ENCODE measurements at regions not wholly inside any gene's neighbourhood (a gene's known extent, or its start where the extent isn't known, plus 50 kb on each side); places are given as distances from the start of the nearest gene placed in this dataset.

GRCh38 chr3:152667267-152667666, 167.7 kb upstream of the P2RY1 start:
- H3K4me3 ChIP-seq (ENCODE audit: low read depth, low read length): no peak overlapping the region
- no peak for TF ChIP-seq CTCF (IDR thresholded peaks at IDR 0.05; ENCODE audit: low read depth, low read length, missing control alignments)
- H3K27me3 ChIP-seq (replicated peaks): no peaks in the 10 kb centered on the region
- in situ Hi-C loops (cut with HindIII; ENCODE audit: low pct_ligation_motif_present, low sequenced_read_pairs): no loop called here
- H3K27ac ChIP-seq: no peak overlapping the region
- H3K36me3 ChIP-seq (replicated peaks): no peaks in the 10 kb centered on the region
- no peak for DNase-seq

- H3K36me3 ChIP-seq (replicated peaks): no peaks in the 10 kb centered on the region
- in situ Hi-C loops (cut with HindIII; ENCODE audit: low pct_ligation_motif_present, low sequenced_read_pairs): no loop called here
- no peak overlapping the region for H3K4me3 ChIP-seq (ENCODE audit: low read depth, low read length)
- TF ChIP-seq CTCF (IDR thresholded peaks at IDR 0.05; ENCODE audit: low read depth, low read length, missing control alignments): no peak
- no peak overlapping the region for H3K27ac ChIP-seq
- DNase-seq: no peak
- no peaks in the 10 kb centered on the region for H3K27me3 ChIP-seq (replicated peaks)
These were observed 165.4 kb upstream of the P2RY1 start for GRCh38 chr3:152669560-152669959.

GRCh38 chr3:152671446-152672319, 163.2 kb upstream of the P2RY1 start:
- no peak for TF ChIP-seq CTCF (IDR thresholded peaks at IDR 0.05; ENCODE audit: low read depth, low read length, missing control alignments)
- Histone ChIP-seq H3K27ac (no peak overlapping the region), H3K36me3 (replicated peaks) (no peaks in the 10 kb centered on the region), H3K27me3 (replicated peaks) (no peaks in the 10 kb centered on the region), H3K4me3 (ENCODE audit: low read depth, low read length) (no peak overlapping the region)
- in situ Hi-C loops (cut with HindIII; ENCODE audit: low pct_ligation_motif_present, low sequenced_read_pairs): no loop called here
- DNase-seq: no peak

GRCh38 chr3:152672320-152672649, 162.6 kb upstream of the P2RY1 start:
- H3K27me3 ChIP-seq (replicated peaks): no peaks in the 10 kb centered on the region
- no peak overlapping the region for H3K27ac ChIP-seq
- H3K4me3 ChIP-seq (ENCODE audit: low read depth, low read length): no peak overlapping the region
- in situ Hi-C loops (cut with HindIII; ENCODE audit: low pct_ligation_motif_present, low sequenced_read_pairs): no loop called here
- no peak for TF ChIP-seq CTCF (IDR thresholded peaks at IDR 0.05; ENCODE audit: low read depth, low read length, missing control alignments)
- no peak for DNase-seq
- no peaks in the 10 kb centered on the region for H3K36me3 ChIP-seq (replicated peaks)

- no peaks in the 10 kb centered on the region for H3K27me3 ChIP-seq (replicated peaks)
- no peaks in the 10 kb centered on the region for H3K36me3 ChIP-seq (replicated peaks)
- no peak for DNase-seq
- in situ Hi-C loops (cut with HindIII; ENCODE audit: low pct_ligation_motif_present, low sequenced_read_pairs): no loop called here
- H3K4me3 ChIP-seq (ENCODE audit: low read depth, low read length): no peak overlapping the region
- H3K27ac ChIP-seq: no peak overlapping the region
- no peak for TF ChIP-seq CTCF (IDR thresholded peaks at IDR 0.05; ENCODE audit: low read depth, low read length, missing control alignments)
These were observed 158.0 kb upstream of the P2RY1 start for GRCh38 chr3:152676810-152677379.

All from brain microvascular endothelial cell (primary cell).